ENCODE measurements at regions not wholly inside any gene's neighbourhood (a gene's known extent, or its start where the extent isn't known, plus 50 kb on each side); places are given as distances from the start of the nearest gene placed in this dataset.

DNA sequence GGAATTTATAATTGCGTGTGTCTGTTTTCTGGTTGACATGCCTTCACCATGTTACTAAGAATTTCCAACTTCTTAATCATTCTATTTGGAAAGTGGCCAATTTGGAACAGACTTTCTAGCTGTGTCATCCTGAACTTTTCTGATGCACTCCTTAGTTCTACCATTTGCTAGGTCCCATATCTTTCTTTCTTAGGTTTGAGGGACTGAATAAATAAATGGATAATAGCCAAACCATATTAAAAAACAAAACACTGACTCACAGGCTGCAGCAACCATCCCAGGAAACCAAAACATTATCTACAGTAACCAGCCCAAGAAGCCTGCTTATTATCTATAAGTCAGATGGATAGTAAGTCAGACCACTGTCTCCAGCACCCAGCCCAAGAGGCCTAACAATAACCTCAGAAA, 57.5 kb upstream of the PLET1 start:
- TF ChIP-seq, protein P1, sequence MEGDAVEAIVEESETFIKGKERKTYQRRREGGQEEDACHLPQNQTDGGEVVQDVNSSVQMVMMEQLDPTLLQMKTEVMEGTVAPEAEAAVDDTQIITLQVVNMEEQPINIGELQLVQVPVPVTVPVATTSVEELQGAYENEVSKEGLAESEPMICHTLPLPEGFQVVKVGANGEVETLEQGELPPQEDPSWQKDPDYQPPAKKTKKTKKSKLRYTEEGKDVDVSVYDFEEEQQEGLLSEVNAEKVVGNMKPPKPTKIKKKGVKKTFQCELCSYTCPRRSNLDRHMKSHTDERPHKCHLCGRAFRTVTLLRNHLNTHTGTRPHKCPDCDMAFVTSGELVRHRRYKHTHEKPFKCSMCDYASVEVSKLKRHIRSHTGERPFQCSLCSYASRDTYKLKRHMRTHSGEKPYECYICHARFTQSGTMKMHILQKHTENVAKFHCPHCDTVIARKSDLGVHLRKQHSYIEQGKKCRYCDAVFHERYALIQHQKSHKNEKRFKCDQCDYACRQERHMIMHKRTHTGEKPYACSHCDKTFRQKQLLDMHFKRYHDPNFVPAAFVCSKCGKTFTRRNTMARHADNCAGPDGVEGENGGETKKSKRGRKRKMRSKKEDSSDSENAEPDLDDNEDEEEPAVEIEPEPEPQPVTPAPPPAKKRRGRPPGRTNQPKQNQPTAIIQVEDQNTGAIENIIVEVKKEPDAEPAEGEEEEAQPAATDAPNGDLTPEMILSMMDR (conservative IDR thresholded peaks at IDR 0.05; ENCODE audit: low read depth, low read length) = no peak
- H2AFZ ChIP-seq (ENCODE audit: low read depth) = no peak overlapping the region
- H3K27me3 ChIP-seq (ENCODE audit: insufficient read depth, low read depth) = no peaks in the 10 kb centered on the region
- H3K79me2 ChIP-seq (ENCODE audit: insufficient read depth, low read depth) = no peaks in the 10 kb centered on the region
- no peak overlapping the region for H3K4me2 ChIP-seq
- H3K4me3 ChIP-seq (IDR thresholded peaks at IDR 0.05; ENCODE audit: insufficient read depth, low read depth, low read length) = no peak overlapping the region
- H3K4me1 ChIP-seq (ENCODE audit: low read depth, poor library complexity, severe bottlenecking) = peaks cover 22% of the 10 kb centered on the region
- H3K9ac ChIP-seq = no peak overlapping the region
- no peaks in the 10 kb centered on the region for H4K20me1 ChIP-seq (ENCODE audit: insufficient read depth)
- H3K36me3 ChIP-seq (ENCODE audit: insufficient read depth) = no peaks in the 10 kb centered on the region
- H3K27ac ChIP-seq = no peak overlapping the region

DNA sequence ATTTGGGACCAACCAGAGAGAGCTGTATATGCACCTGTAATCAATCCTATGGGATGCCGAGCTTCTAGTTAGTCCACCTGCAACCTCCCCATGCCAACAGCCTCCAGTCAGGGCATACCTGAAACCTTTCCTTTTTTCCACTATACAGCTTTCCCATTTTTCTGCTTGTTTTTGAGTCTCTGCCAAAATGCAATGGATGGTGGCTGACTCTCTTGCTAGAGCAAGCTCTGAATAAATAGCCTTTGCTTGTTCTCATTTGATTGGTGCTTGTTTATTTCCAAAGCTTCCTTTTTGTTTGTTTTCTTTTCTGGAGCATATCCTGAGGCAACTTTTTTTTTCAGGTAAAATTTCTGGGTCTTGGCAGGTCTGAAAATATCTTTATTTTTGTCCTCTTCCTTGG, 58.0 kb upstream of the PLET1 start:
- Histone ChIP-seq H3K27me3 (ENCODE audit: insufficient read depth, low read depth) (no peaks in the 10 kb centered on the region), H4K20me1 (ENCODE audit: insufficient read depth) (no peaks in the 10 kb centered on the region), H3K4me2 (no peak overlapping the region), H2AFZ (ENCODE audit: low read depth) (no peak overlapping the region), H3K27ac (no peak overlapping the region), H3K36me3 (ENCODE audit: insufficient read depth) (no peaks in the 10 kb centered on the region), H3K4me1 (ENCODE audit: low read depth, poor library complexity, severe bottlenecking) (peaks cover 22% of the 10 kb centered on the region), H3K4me3 (IDR thresholded peaks at IDR 0.05; ENCODE audit: insufficient read depth, low read depth, low read length) (no peak overlapping the region), H3K79me2 (ENCODE audit: insufficient read depth, low read depth) (no peaks in the 10 kb centered on the region), H3K9ac (no peak overlapping the region)
- TF ChIP-seq, protein P1 (conservative IDR thresholded peaks at IDR 0.05; ENCODE audit: low read depth, low read length) = no peak

DNA sequence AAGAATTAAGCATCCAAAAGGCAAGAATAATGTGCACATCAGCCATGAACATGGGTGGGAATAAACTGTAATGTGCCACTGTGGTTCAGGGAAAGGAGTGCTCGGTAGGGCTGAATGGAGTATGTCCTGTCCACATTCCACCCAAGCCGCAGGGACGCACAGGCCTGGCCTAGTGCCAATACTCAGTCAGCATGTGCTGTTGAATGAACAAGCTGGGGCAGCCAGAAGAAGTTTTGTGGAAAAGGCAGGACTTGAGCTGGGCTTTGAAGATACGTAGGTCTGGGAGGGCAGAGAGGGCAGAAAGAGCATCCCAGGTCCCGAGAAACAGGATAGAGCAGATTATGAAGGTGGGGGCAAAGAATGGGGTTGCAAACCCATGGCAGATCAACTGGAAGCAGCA, 60.0 kb upstream of the PLET1 start:
- no peaks in the 10 kb centered on the region for H3K27me3 ChIP-seq (ENCODE audit: insufficient read depth, low read depth)
- H3K4me3 ChIP-seq (IDR thresholded peaks at IDR 0.05; ENCODE audit: insufficient read depth, low read depth, low read length) = no peak overlapping the region
- H4K20me1 ChIP-seq (ENCODE audit: insufficient read depth) = no peaks in the 10 kb centered on the region
- H3K27ac ChIP-seq = no peak overlapping the region
- peaks cover 22% of the 10 kb centered on the region for H3K4me1 ChIP-seq (ENCODE audit: low read depth, poor library complexity, severe bottlenecking)
- H3K4me2 ChIP-seq = peak overlapping the region; percentile 54; the same call in 1 of the 2 replicates
- H3K9ac ChIP-seq = no peak overlapping the region
- no peaks in the 10 kb centered on the region for H3K36me3 ChIP-seq (ENCODE audit: insufficient read depth)
- TF ChIP-seq, protein P1 (conservative IDR thresholded peaks at IDR 0.05; ENCODE audit: low read depth, low read length) = no peak
- H2AFZ ChIP-seq (ENCODE audit: low read depth) = no peak overlapping the region
- no peaks in the 10 kb centered on the region for H3K79me2 ChIP-seq (ENCODE audit: insufficient read depth, low read depth)

DNA sequence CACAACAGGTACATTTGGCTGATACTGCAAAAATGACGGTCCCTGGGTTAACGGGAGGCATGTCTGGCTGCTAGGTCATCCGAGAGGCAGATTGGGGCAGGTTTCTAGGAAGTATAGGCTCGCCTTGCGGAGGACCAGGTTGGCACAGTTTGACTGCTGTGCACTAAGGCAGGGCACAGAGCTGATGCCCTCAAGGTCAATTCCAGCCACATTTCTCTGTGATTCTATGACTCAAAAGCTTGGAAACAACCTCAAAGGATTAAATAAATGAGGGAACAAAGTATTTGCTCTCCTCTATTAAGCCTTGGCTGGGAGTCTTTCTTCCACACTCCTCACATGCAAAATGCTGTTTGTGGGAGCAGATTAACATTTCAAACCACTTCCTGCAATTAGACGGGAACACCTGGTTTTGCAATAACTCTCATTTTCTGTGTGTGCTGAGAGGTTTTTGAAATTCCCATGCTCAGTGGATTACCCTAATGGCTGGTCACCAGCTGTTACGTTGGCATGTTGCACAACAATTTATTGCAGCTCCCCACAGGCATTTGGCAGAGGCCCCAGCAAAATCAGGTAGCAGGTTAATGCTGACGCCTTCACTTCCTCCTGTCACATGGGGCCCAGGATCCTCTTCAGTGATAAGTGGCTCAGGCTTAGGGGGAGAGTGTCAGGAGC, 61.0 kb upstream of the PLET1 start:
- TF ChIP-seq, protein P1 (conservative IDR thresholded peaks at IDR 0.05; ENCODE audit: low read depth, low read length) = no peak
- Histone ChIP-seq H4K20me1 (ENCODE audit: insufficient read depth) (no peaks in the 10 kb centered on the region), H3K27me3 (ENCODE audit: insufficient read depth, low read depth) (no peaks in the 10 kb centered on the region), H2AFZ (ENCODE audit: low read depth) (no peak overlapping the region), H3K9ac (no peak overlapping the region), H3K27ac (no peak overlapping the region), H3K79me2 (ENCODE audit: insufficient read depth, low read depth) (no peaks in the 10 kb centered on the region), H3K4me3 (IDR thresholded peaks at IDR 0.05; ENCODE audit: insufficient read depth, low read depth, low read length) (no peak overlapping the region), H3K4me1 (ENCODE audit: low read depth, poor library complexity, severe bottlenecking) (peaks cover 22% of the 10 kb centered on the region), H3K36me3 (ENCODE audit: insufficient read depth) (no peaks in the 10 kb centered on the region), H3K4me2 (peak overlapping the region; percentile 54)
